T-helper 1 cell treated with Interleukin-12 subunit alpha and Interleukin-12 subunit beta and Interleukin-4 antibody, amounts not matched to agents 30 μg/mL and 1 μg/mL, for 36 hours (primary cell): ENCODE measurements at regions not wholly inside any gene's neighbourhood (a gene's known extent, or its start where the extent isn't known, plus 50 kb on each side); places are given as distances from the start of the nearest gene placed in this dataset.

Experiments used
- H3K27ac Mint-ChIP-seq: one replicate; pipeline ENCODE4 v1.8.0; 2021; ENCODE audit warnings: mild to moderate bottlenecking, mixed read lengths
- H3K27me3 Mint-ChIP-seq: one replicate; pipeline ENCODE4 v1.8.0; 2021; ENCODE audit warnings: low read depth, mixed read lengths
- H3K36me3 Mint-ChIP-seq: one replicate; pipeline ENCODE4 v1.8.0; 2021; ENCODE audit warnings: low read depth, mixed read lengths
- H3K4me1 Mint-ChIP-seq: one replicate; pipeline ENCODE4 v1.8.0; 2021; ENCODE audit warnings: low read depth, mixed read lengths
- H3K4me3 Mint-ChIP-seq: one replicate; pipeline ENCODE4 v1.8.0; 2021; ENCODE audit warnings: mild to moderate bottlenecking, moderate library complexity, mixed read lengths
- H3K9me3 Mint-ChIP-seq: one replicate; pipeline ENCODE4 v1.8.0; 2021; ENCODE audit warnings: mixed read lengths

- Mint-ChIP-seq H3K36me3 (no peaks in the 10 kb centered on the region), H3K27me3 (peaks cover 13% of the 10 kb centered on the region), H3K4me3 (no peak overlapping the region), H3K4me1 (no peaks in the 10 kb centered on the region), H3K9me3 (no peaks in the 10 kb centered on the region), H3K27ac (no peak overlapping the region)
Observed at GRCh38 chr15:69841113-69841828, 256.4 kb downstream of the TLE3 start.

- no peaks in the 10 kb centered on the region for H3K36me3 Mint-ChIP-seq
- H3K4me1 Mint-ChIP-seq, result no peaks in the 10 kb centered on the region
- H3K9me3 Mint-ChIP-seq, result no peaks in the 10 kb centered on the region
- no peak overlapping the region for H3K4me3 Mint-ChIP-seq
- no peak overlapping the region for H3K27ac Mint-ChIP-seq
- H3K27me3 Mint-ChIP-seq, result peaks cover 21% of the 10 kb centered on the region
Observed at GRCh38 chr15:69842851-69843250, 254.9 kb downstream of the TLE3 start.

GRCh38 chr15:69843276-69843899 lies 254.3 kb downstream of the TLE3 start:
- H3K27ac Mint-ChIP-seq, result no peak overlapping the region
- no peaks in the 10 kb centered on the region for H3K9me3 Mint-ChIP-seq
- H3K4me3 Mint-ChIP-seq, result no peak overlapping the region
- H3K4me1 Mint-ChIP-seq, result no peaks in the 10 kb centered on the region
- no peaks in the 10 kb centered on the region for H3K36me3 Mint-ChIP-seq
- peaks cover 21% of the 10 kb centered on the region for H3K27me3 Mint-ChIP-seq

- H3K27me3 Mint-ChIP-seq, result peaks cover 21% of the 10 kb centered on the region
- no peak overlapping the region for H3K4me3 Mint-ChIP-seq
- H3K9me3 Mint-ChIP-seq, result no peaks in the 10 kb centered on the region
- no peaks in the 10 kb centered on the region for H3K4me1 Mint-ChIP-seq
- H3K36me3 Mint-ChIP-seq, result no peaks in the 10 kb centered on the region
- no peak overlapping the region for H3K27ac Mint-ChIP-seq
Observed at GRCh38 chr15:69843900-69844304, 253.8 kb downstream of the TLE3 start.

- no peaks in the 10 kb centered on the region for H3K4me1 Mint-ChIP-seq
- no peak overlapping the region for H3K4me3 Mint-ChIP-seq
- no peaks in the 10 kb centered on the region for H3K36me3 Mint-ChIP-seq
- H3K27ac Mint-ChIP-seq, result no peak overlapping the region
- H3K27me3 Mint-ChIP-seq, result peaks cover 21% of the 10 kb centered on the region
- H3K9me3 Mint-ChIP-seq, result no peaks in the 10 kb centered on the region
Observed at GRCh38 chr15:69845159-69845558, 252.6 kb downstream of the TLE3 start.

GRCh38 chr15:69847625-69848024 lies 250.1 kb downstream of the TLE3 start:
- peaks cover 23% of the 10 kb centered on the region for H3K27me3 Mint-ChIP-seq
- no peak overlapping the region for H3K4me3 Mint-ChIP-seq
- no peaks in the 10 kb centered on the region for H3K4me1 Mint-ChIP-seq
- H3K27ac Mint-ChIP-seq, result no peak overlapping the region
- H3K9me3 Mint-ChIP-seq, result peaks cover 2% of the 10 kb centered on the region
- H3K36me3 Mint-ChIP-seq, result peaks cover 2% of the 10 kb centered on the region

GRCh38 chr15:69848096-69848495 lies 249.6 kb downstream of the TLE3 start:
- no peak overlapping the region for H3K4me3 Mint-ChIP-seq
- H3K4me1 Mint-ChIP-seq, result no peaks in the 10 kb centered on the region
- H3K27ac Mint-ChIP-seq, result no peak overlapping the region
- peaks cover 7% of the 10 kb centered on the region for H3K9me3 Mint-ChIP-seq
- H3K36me3 Mint-ChIP-seq, result peaks cover 3% of the 10 kb centered on the region
- H3K27me3 Mint-ChIP-seq, result peaks cover 22% of the 10 kb centered on the region

- Mint-ChIP-seq H3K4me1 (no peaks in the 10 kb centered on the region), H3K4me3 (no peak overlapping the region), H3K27ac (no peak overlapping the region), H3K27me3 (peaks cover 19% of the 10 kb centered on the region), H3K9me3 (peaks cover 8% of the 10 kb centered on the region), H3K36me3 (peaks cover 3% of the 10 kb centered on the region)
Observed at GRCh38 chr15:69848551-69849231, 249.0 kb downstream of the TLE3 start.

- Mint-ChIP-seq H3K4me1 (no peaks in the 10 kb centered on the region), H3K27ac (no peak overlapping the region), H3K4me3 (no peak overlapping the region), H3K9me3 (peaks cover 8% of the 10 kb centered on the region), H3K27me3 (peaks cover 19% of the 10 kb centered on the region), H3K36me3 (peaks cover 3% of the 10 kb centered on the region)
Observed at GRCh38 chr15:69849232-69849610, 248.5 kb downstream of the TLE3 start.

- no peak overlapping the region for H3K27ac Mint-ChIP-seq
- no peaks in the 10 kb centered on the region for H3K4me1 Mint-ChIP-seq
- H3K27me3 Mint-ChIP-seq, result peaks cover 6% of the 10 kb centered on the region
- peaks cover 8% of the 10 kb centered on the region for H3K9me3 Mint-ChIP-seq
- H3K36me3 Mint-ChIP-seq, result peaks cover 3% of the 10 kb centered on the region
- H3K4me3 Mint-ChIP-seq, result no peak overlapping the region
Observed at GRCh38 chr15:69852482-69852881, 245.2 kb downstream of the TLE3 start.

GRCh38 chr15:69852916-69853315 lies 244.8 kb downstream of the TLE3 start:
- Mint-ChIP-seq H3K27ac (no peak overlapping the region), H3K9me3 (peaks cover 8% of the 10 kb centered on the region), H3K4me1 (peaks cover 3% of the 10 kb centered on the region), H3K36me3 (peaks cover 3% of the 10 kb centered on the region), H3K27me3 (peaks cover 5% of the 10 kb centered on the region), H3K4me3 (no peak overlapping the region)

- peaks cover 5% of the 10 kb centered on the region for H3K4me1 Mint-ChIP-seq
- no peak overlapping the region for H3K4me3 Mint-ChIP-seq
- peaks cover 3% of the 10 kb centered on the region for H3K36me3 Mint-ChIP-seq
- H3K27me3 Mint-ChIP-seq, result peaks cover 5% of the 10 kb centered on the region
- peaks cover 8% of the 10 kb centered on the region for H3K9me3 Mint-ChIP-seq
- H3K27ac Mint-ChIP-seq, result no peak overlapping the region
Observed at GRCh38 chr15:69853544-69853951, 244.2 kb downstream of the TLE3 start.

GRCh38 chr15:69854001-69854400 lies 243.7 kb downstream of the TLE3 start:
- H3K27me3 Mint-ChIP-seq, result peaks cover 5% of the 10 kb centered on the region
- H3K4me1 Mint-ChIP-seq, result peaks cover 5% of the 10 kb centered on the region
- no peak overlapping the region for H3K4me3 Mint-ChIP-seq
- H3K9me3 Mint-ChIP-seq, result peaks cover 8% of the 10 kb centered on the region
- H3K36me3 Mint-ChIP-seq, result peaks cover 3% of the 10 kb centered on the region
- no peak overlapping the region for H3K27ac Mint-ChIP-seq

GRCh38 chr15:69854521-69855181 lies 243.1 kb downstream of the TLE3 start:
- H3K4me1 Mint-ChIP-seq, result peaks cover 5% of the 10 kb centered on the region
- peaks cover 5% of the 10 kb centered on the region for H3K27me3 Mint-ChIP-seq
- no peak overlapping the region for H3K27ac Mint-ChIP-seq
- H3K36me3 Mint-ChIP-seq, result peaks cover 3% of the 10 kb centered on the region
- H3K4me3 Mint-ChIP-seq, result no peak overlapping the region
- peaks cover 8% of the 10 kb centered on the region for H3K9me3 Mint-ChIP-seq
